CD14-positive monocyte (primary cell): ENCODE measurements at regions not wholly inside any gene's neighbourhood (a gene's known extent, or its start where the extent isn't known, plus 50 kb on each side); places are given as distances from the start of the nearest gene placed in this dataset.
A peak's percentile ranks its signal among the peaks of the same experiment; 100 is the strongest.

Experiments used
- DNase-seq, 3 donors: peaks; one replicate each; pipeline ENCODE4 v3.0.0-alpha.2; 2011 to 2022
- H2AFZ ChIP-seq: 2 replicates; pipeline ENCODE4 v1.6.0; 2012; ENCODE audit warnings: mild to moderate bottlenecking, low read depth, low read length, inconsistent platforms; ENCODE audit not compliant: insufficient read depth, poor library complexity, severe bottlenecking
- H3K27ac ChIP-seq, 2 donors: 1 replicate in 1 of 2; 2 replicates in 1 of 2; pipeline ENCODE4 v1.5.1; 2012 to 2013; ENCODE audit warnings: low read length in 2 of 2, control low read depth in 1 of 2, inconsistent platforms in 1 of 2, low read depth in 1 of 2, mild to moderate bottlenecking in 1 of 2
- H3K27me3 ChIP-seq, 2 donors: one replicate each; pipeline versions ENCODE4 v1.6.0 to v1.6.1; 2011 to 2013; ENCODE audit warnings: low read length in 2 of 2; ENCODE audit not compliant: control insufficient read depth in 2 of 2, insufficient read depth in 2 of 2
- H3K36me3 ChIP-seq, 2 donors: replicated peaks in 1 of 2; 1 replicate in 1 of 2; 2 replicates in 1 of 2; pipeline versions ENCODE4 v1.5.1 to v1.6.1; 2012 to 2013; ENCODE audit warnings: low read length in 2 of 2, control low read depth in 1 of 2, inconsistent platforms in 1 of 2, mild to moderate bottlenecking in 1 of 2; ENCODE audit not compliant: insufficient read depth in 2 of 2, control insufficient read depth in 1 of 2
- H3K4me1 ChIP-seq, 2 donors: 1 replicate in 1 of 2; 2 replicates in 1 of 2; pipeline versions ENCODE4 v1.5.1 to v1.6.1; 2012 to 2013; ENCODE audit warnings: low read length in 2 of 2, control low read depth in 1 of 2, inconsistent platforms in 1 of 2, mild to moderate bottlenecking in 1 of 2, moderate library complexity in 1 of 2; ENCODE audit not compliant: insufficient read depth in 2 of 2, control insufficient read depth in 1 of 2
- H3K4me2 ChIP-seq: replicated peaks from 2 replicates; pipeline ENCODE3; 2012; ENCODE audit warnings: low read length, moderate library complexity, mild to moderate bottlenecking; ENCODE audit not compliant: poor library complexity, severe bottlenecking; ENCODE audit errors: extremely low read depth
- H3K4me3 ChIP-seq, 3 experiments: fragments of 200-600 bp in 1 of 3; sonication (generic) in 1 of 3; replicated peaks in 1 of 3; 1 replicate in 2 of 3; 2 replicates in 1 of 3; pipeline ENCODE4 v1.5.1; 2011 to 2013; ENCODE audit warnings: low read length in 3 of 3, mild to moderate bottlenecking in 3 of 3, control low read depth in 2 of 3, low read depth in 2 of 3, inconsistent platforms in 1 of 3, moderate library complexity in 1 of 3
- H3K79me2 ChIP-seq: 2 replicates; pipeline ENCODE4 v1.6.0; 2012; ENCODE audit warnings: mild to moderate bottlenecking, control low read depth, inconsistent platforms, low read length, moderate library complexity; ENCODE audit not compliant: insufficient read depth
- H3K9ac ChIP-seq: 2 replicates; pipeline ENCODE4 v1.6.0; 2017; ENCODE audit warnings: low read length, mild to moderate bottlenecking; ENCODE audit not compliant: insufficient read depth, poor library complexity, severe bottlenecking
- H3K9me3 ChIP-seq, 2 donors: replicated peaks in 1 of 2; 1 replicate in 1 of 2; 2 replicates in 1 of 2; pipeline versions ENCODE4 v1.5.1 to v1.6.1; 2012 to 2013; ENCODE audit warnings: low read length in 2 of 2, control low read depth in 1 of 2; ENCODE audit not compliant: control insufficient read depth in 1 of 2, insufficient read depth in 1 of 2
- H4K20me1 ChIP-seq: 2 replicates; pipeline ENCODE4 v1.6.0; 2012; ENCODE audit warnings: mild to moderate bottlenecking, low read length, control low read depth, moderate library complexity; ENCODE audit not compliant: insufficient read depth
- H3K27ac Mint-ChIP-seq, 7 donors: one replicate each; pipeline ENCODE4 v1.8.0; 2020; ENCODE audit warnings: mild to moderate bottlenecking in 7 of 7, mixed read lengths in 7 of 7, moderate library complexity in 6 of 7, inconsistent platforms in 2 of 7
- H3K27me3 Mint-ChIP-seq, 3 donors: one replicate each; pipeline ENCODE4 v1.8.0; 2021 to 2022; ENCODE audit warnings: low read depth in 3 of 3, mild to moderate bottlenecking in 3 of 3, mixed read lengths in 3 of 3, moderate library complexity in 3 of 3, inconsistent platforms in 1 of 3
- H3K36me3 Mint-ChIP-seq, 2 donors: one replicate each; pipeline ENCODE4 v1.8.0; 2020; ENCODE audit warnings: mixed read lengths in 2 of 2, inconsistent platforms in 1 of 2, mild to moderate bottlenecking in 1 of 2
- H3K4me1 Mint-ChIP-seq: one replicate; pipeline ENCODE4 v1.8.0; 2020; ENCODE audit warnings: mild to moderate bottlenecking, mixed read lengths
- H3K4me3 Mint-ChIP-seq, 2 donors: one replicate each; pipeline ENCODE4 v1.8.0; 2020; ENCODE audit warnings: mild to moderate bottlenecking in 2 of 2, mixed read lengths in 2 of 2, moderate library complexity in 1 of 2
- H3K9me3 Mint-ChIP-seq, 7 donors: one replicate each; pipeline ENCODE4 v1.8.0; 2020 to 2022; ENCODE audit warnings: mixed read lengths in 7 of 7, mild to moderate bottlenecking in 6 of 7, moderate library complexity in 6 of 7, inconsistent platforms in 2 of 7
- WGBS: methylation state at CpG from one replicate; pipeline ENCODE4 v1.1.5; 2013; ENCODE audit warnings: missing lambda C conversion rate; ENCODE audit not compliant: insufficient coverage; 5-methylcytosine and 5-hydroxymethylcytosine counted together
- intact Hi-C, 2 donors: fragments of 100-400 bp; cut with micrococcal nuclease; formaldehyde crosslinking; loops; one replicate each; pipeline versions ENCODE4 v1.15.0 to v1.15.1; 2023
- TF ChIP-seq, protein P1 (sequence below): fragments of 200-600 bp; IDR thresholded peaks from one replicate; pipeline ENCODE4 v1.8.0; 2022; ENCODE audit warnings: antibody characterized with exemption, mild to moderate bottlenecking

DNA sequence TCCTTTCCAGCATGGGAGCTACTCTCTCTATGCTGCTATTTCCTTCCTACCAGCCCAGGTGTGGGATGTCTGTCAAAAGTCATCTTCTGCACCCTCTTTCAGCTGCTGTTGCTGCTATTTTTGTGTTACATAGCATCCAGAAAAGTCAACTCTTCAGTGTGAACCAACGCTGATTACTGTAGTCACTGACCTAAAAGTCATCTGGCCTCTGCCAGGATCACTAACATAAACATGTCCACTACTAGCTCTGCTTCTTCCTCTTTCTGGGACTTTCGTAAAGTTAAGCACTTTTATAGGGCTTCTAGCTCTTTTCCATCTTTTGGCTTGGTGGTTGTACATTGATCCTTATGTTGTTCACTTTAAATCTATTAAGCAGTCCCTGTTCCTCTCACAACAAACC, 90.2 kb upstream of the CARD18 start:
- 100% methylated on average over 1 of the region's 2 CpGs for WGBS
- Histone ChIP-seq H3K79me2 (no peaks in the 10 kb centered on the region), H3K9ac (no peak overlapping the region), H3K27ac (no peak overlapping the region), H3K27me3 (no peaks in the 10 kb centered on the region), H3K36me3 (no peaks in the 10 kb centered on the region), H4K20me1 (no peaks in the 10 kb centered on the region), H3K4me3 (no peak overlapping the region), H3K4me1 (peaks cover 6% of the 10 kb centered on the region in 2 donors), H2AFZ (peak overlapping the region; percentile 37), H3K4me2 (no peak overlapping the region), H3K9me3 (no peaks in the 10 kb centered on the region)
- no peaks in the 10 kb centered on the region for H3K27me3 Mint-ChIP-seq
- DNase-seq = peak in 2 of 3 donors; percentile 31 to 38
- intact Hi-C loops = no loop called here
- H3K36me3 Mint-ChIP-seq = peaks cover 0 to 3% of the 10 kb centered on the region in 2 donors
- no peak overlapping the region for H3K4me3 Mint-ChIP-seq
- peaks cover 0 to 3% (median 2%) of the 10 kb centered on the region in 7 donors for H3K9me3 Mint-ChIP-seq
- peak overlapping the region in 1 of 7 donors; percentile 4 for H3K27ac Mint-ChIP-seq
- TF ChIP-seq, protein P1, sequence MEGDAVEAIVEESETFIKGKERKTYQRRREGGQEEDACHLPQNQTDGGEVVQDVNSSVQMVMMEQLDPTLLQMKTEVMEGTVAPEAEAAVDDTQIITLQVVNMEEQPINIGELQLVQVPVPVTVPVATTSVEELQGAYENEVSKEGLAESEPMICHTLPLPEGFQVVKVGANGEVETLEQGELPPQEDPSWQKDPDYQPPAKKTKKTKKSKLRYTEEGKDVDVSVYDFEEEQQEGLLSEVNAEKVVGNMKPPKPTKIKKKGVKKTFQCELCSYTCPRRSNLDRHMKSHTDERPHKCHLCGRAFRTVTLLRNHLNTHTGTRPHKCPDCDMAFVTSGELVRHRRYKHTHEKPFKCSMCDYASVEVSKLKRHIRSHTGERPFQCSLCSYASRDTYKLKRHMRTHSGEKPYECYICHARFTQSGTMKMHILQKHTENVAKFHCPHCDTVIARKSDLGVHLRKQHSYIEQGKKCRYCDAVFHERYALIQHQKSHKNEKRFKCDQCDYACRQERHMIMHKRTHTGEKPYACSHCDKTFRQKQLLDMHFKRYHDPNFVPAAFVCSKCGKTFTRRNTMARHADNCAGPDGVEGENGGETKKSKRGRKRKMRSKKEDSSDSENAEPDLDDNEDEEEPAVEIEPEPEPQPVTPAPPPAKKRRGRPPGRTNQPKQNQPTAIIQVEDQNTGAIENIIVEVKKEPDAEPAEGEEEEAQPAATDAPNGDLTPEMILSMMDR = no peak
- H3K4me1 Mint-ChIP-seq = peaks cover 14% of the 10 kb centered on the region

DNA sequence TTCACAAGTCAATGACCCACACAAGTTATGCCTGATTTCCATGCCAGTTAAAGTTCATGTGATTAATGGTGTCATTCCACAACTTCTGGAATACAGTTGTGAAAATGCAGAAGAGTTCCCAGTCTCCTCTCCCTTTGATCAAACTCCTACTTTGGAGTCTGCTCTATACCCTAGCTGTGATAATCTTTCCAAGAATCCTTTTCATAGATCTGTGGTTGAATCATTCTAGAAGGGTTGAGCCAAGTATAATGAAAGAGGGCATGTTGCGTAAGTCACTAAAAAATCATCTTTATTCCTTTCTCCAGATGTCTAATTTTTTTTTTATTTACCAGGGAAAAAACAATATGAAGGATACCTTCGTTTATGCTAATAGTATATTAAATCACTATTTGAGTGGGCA, 89.7 kb upstream of the CARD18 start:
- H3K4me1 ChIP-seq = peaks cover 6% of the 10 kb centered on the region in 2 donors
- H3K36me3 ChIP-seq = no peaks in the 10 kb centered on the region
- Mint-ChIP-seq H3K4me3 (no peak overlapping the region), H3K9me3 (peaks cover 0 to 3% (median 2%) of the 10 kb centered on the region in 7 donors), H3K36me3 (peaks cover 0 to 3% of the 10 kb centered on the region in 2 donors), H3K27me3 (no peaks in the 10 kb centered on the region), H3K4me1 (peaks cover 14% of the 10 kb centered on the region), H3K27ac (no peak overlapping the region)
- no peaks in the 10 kb centered on the region for H3K79me2 ChIP-seq
- no peak overlapping the region for H2AFZ ChIP-seq
- no peaks in the 10 kb centered on the region for H3K27me3 ChIP-seq
- no peak for DNase-seq
- H3K9me3 ChIP-seq = no peaks in the 10 kb centered on the region
- H4K20me1 ChIP-seq = no peaks in the 10 kb centered on the region
- intact Hi-C loops = no loop called here
- no peak overlapping the region for H3K4me3 ChIP-seq
- H3K9ac ChIP-seq = no peak overlapping the region
- H3K4me2 ChIP-seq = no peak overlapping the region
- no CpG with 5 or more reads among the region's 2 CpGs for WGBS
- TF ChIP-seq, protein P1 = no peak
- no peak overlapping the region for H3K27ac ChIP-seq
